NCI-H460 (cell line): ENCODE measurements at regions not wholly inside any gene's neighbourhood (a gene's known extent, or its start where the extent isn't known, plus 50 kb on each side); places are given as distances from the start of the nearest gene placed in this dataset.

Experiments
- DNase-seq: peaks from one replicate; pipeline ENCODE4 v3.0.0-alpha.2; 2016; ENCODE audit warnings: low read depth; ENCODE audit errors: extremely low read depth

DNA sequence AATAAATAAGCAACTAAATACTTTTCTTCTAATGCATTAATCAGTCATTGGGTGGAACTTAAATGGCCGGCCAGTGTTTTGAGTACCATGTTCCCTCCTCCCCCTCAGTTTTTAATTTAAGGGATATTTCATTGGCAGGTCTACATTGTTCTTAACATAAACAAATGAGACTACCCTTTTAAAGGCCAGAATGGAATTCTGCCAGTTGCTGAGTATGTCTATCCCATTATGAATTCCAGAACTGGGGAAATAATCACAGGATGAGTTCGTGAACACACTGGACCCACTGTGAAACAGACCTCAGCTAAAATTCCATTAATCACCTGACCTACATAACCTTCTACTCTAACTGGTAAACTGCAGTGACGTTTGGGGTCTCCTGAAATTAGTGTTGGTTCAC, 305.5 kb upstream of the PKN2 start:
- DNase-seq, result no peak

DNA sequence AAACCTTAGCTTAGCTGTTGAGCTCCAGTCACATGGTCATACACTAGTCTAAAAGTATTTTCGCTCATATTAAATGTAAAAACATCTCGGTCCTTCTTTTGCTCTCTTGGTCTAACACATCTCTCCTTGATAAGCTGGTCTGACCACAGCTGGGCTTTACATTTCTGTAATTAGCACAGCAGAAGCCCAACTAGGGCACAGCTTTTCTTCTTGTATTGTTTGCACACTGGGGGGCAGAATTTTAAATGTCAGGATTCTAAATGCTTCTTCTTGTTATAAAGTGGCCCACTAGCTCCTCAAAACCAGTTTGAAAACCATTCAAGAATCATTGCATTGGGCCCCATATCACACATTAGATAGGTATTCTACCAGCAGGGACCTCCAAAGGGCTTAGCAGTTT, 289.1 kb upstream of the PKN2 start:
- no peak for DNase-seq

DNA sequence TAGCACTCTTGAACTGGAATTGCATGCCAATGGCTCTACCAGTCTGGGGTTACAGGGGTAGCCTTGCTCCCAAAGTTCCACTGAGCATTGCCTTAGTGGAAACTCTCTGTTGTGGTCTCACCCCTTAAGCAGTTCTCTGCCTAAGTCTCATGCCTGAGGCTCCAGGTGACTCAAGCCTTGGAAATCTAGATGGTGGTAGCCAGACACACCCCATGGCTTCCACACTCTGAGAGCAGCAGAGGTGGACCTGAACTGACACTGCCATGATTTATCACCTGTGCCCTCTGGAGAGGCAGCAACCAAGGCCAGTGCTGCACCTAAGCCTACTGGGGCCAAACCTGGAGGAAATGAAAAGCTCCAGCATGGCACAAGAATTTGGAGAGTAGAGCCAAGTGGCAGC, 285.7 kb upstream of the PKN2 start:
- no peak for DNase-seq

DNA sequence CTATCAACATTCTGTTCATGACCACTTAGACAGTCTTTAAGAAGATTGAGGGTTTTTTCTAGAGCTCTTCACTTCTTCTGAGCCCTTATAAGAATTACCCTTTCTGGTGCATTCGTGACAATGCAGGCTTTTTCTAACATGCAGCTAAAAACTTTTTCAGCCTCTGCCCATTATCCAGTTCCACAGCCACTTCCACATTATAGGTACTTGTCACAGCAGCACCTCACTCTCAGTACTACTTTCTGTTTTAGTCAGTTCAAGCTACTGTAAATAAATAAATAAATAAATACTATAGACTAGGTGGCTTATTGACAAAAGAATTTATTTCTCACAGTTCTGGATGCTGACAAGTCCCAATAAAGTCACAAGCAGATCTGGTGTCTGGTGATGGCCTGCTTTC, 284.4 kb upstream of the PKN2 start:
- no peak for DNase-seq

- no peak for DNase-seq
These were observed 282.8 kb upstream of the PKN2 start for GRCh38 chr1:88401313-88401712.

DNA sequence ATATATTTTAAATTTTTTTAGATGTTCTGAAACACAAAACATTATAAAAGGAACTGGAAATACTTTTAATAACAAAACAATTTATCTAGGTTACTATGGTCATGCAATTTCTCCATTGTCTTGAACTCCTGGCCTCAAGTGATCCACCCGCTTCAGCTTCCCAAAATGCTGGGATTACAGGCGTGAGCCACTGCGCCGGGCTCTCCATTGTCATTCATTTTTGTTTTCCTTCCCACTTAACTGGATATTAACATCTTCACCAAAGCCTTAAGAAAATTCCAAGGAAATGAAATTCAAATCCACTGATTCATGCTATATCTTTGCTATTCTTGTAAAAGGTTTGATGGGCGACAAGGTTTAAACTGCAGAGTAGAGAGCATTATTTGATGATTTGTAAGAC, 279.5 kb upstream of the PKN2 start:
- no peak for DNase-seq

DNA sequence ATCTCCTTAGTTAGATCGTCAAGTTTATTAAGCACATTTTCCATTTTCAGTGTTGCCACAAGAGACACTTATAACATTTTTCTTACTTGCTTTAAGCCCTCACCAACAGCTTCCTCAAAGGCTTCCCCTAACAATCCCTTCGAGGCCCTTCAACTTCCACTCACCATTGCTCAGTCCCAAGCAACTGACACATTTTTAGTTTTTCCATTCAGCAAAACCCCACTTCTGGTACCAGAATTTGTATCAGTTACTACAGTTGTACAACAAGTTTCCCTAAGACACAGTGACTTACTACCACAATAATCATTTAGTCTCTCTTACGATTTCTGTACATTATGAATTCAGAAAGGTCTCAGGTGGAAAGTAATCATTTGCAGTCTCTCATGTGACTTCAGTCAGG, 276.8 kb upstream of the PKN2 start:
- DNase-seq, result no peak

DNA sequence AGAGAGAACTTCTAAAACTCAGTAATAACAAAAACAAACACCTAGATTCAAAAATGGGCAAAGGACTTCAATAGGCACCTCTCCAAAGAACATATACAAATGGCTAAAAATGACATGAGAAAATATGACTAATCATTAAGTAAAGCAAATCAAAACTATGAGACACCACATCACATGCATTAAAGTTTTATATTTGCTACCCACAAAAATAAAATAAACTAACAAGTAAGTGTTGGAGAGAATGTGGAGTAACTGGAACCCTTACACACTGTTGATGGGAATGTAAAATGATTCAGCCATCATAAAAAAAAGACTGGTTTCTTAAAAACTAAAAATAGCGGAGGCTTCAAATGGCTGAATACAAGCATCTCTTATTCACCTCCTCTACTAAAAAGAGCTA, 262.1 kb upstream of the PKN2 start:
- no peak for DNase-seq

GRCh38 chr1:88433556-88433955, 250.5 kb upstream of the PKN2 start:
- DNase-seq, result no peak

- no peak for DNase-seq
These were observed 249.2 kb upstream of the PKN2 start for GRCh38 chr1:88434836-88435235.

DNA sequence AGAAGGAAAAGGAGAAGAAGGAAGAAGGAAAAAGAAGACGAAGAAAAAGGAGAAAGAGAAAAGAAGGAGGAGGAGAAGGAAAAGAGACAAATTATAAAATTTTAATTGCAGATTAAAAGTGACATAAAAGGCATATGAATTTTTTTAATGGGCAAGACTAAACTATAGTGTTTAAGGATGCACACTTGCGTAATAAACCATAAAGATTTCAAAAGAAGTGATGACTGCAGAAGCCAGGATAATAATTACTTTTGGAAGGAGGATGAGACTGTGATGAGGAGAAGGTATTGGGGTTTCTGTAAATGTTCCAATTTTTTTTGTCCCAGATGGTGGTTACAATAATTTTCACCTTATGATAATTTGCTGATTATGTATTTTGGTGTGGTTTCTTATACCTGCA, 243.1 kb upstream of the PKN2 start:
- DNase-seq, result no peak

GRCh38 chr1:88451856-88452255, 232.2 kb upstream of the PKN2 start:
- no peak for DNase-seq

GRCh38 chr1:88453295-88453694, 230.8 kb upstream of the PKN2 start:
- DNase-seq, result no peak

GRCh38 chr1:88454781-88455180, 229.3 kb upstream of the PKN2 start:
- no peak for DNase-seq

DNA sequence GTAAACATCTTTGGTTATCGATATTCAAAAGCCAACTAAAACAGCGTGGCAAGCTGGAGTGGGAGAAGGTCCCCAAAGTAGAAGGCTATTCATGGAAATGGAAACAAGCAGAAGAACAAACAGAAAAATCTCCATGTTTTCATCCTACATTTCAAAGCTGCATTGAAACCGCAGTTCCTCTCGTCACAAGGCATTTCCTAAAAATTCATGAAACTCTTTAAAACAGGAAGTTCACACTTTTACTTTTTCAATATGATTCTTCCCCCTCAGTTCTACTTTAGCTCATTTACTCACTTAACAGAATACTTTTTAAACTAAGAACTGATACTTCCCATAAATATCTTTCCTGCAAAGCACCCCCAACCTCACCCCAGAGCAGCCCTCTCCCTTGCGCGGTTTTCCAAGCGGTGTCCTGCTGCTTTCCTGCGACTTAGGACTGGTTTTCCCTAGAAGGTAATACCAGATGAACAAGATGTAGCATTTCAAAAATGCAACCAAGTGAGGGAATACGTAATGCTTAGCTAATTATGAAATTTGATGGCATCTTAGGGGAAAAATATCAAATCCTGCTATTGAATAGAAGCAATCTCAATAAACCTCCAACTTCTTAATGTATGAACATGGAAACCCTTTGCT, 228.3 kb upstream of the PKN2 start:
- no peak for DNase-seq

- no peak for DNase-seq
These were observed 226.9 kb upstream of the PKN2 start for GRCh38 chr1:88457197-88457596.

GRCh38 chr1:88461007-88461406, 223.1 kb upstream of the PKN2 start:
- no peak for DNase-seq

DNA sequence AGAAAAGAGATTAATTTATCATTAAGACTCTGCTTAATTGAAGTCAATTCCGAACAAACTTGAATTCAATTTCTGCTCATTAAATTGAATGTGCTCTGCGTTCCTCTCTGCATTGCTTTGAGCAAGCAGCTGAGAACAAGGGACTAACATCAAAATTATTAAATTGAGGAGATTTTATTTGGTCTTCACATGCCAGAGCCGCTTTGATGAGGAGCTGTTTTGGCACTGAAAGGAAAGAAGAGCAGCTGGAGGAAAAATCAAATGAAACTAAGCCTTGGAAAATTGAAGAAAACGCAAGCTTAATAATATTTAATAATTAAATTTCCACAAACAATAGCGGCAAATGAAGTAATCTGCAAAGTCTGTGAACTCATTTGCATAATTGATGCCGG, 222.0 kb upstream of the PKN2 start:
- DNase-seq, result no peak

DNA sequence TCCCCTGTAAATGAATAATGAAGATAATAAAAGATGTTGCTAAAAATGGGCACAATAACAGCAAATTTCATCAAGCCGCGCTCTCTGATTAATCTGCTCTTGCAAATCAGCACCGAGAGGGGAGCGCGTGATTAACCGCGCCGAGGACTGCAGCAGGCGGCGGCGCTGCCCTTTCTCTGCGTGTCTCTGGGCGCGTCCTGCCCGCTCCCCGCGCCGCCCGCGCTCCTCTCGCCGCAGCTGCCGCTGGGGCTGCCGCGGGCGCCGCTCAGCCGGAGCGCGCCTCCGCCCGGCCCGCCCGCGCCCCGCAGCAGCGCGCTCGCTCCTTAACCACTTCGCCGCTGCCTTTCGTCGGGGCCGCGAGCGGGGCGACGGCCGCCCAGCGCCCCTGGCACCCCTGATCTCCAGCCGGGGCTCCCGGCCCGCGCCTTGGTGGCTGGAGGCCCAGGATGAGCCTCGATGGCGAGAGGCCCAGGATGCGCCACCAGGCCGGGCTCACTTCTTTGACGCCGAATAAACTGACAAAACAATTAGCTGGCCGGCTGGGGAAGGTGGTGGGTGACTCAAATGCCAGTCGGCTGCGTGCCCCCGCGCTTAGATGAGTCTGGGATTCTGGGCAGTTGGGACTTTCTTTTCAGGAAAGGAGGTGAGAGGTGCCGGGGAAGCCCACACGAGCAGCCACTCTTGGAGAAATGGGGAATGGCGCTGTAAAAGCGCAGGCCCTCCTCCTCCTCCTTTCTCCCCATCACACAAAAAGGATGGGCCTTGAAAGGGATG, 221.4 kb upstream of the PKN2 start:
- no peak for DNase-seq

- no peak for DNase-seq
These were observed 220.6 kb upstream of the PKN2 start for GRCh38 chr1:88463401-88463985.

DNA sequence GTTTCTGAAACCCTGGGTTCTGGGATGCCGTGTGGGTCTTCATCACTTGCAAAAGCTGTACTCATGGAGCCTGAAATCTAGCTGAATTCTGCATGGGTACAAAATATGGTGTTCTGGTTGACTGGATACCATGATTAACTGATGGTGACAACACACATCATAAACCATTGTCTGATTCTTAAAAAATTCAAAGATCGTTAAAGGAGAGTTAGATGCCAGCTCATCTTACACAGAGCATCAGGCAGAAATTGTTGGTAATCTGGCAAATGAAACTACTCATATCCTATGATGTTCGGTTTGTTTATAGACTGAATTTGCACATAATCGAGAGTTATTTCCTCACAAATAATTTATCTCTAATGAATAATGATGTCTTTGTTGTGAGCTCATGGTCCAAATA, 218.1 kb upstream of the PKN2 start:
- DNase-seq, result no peak

- no peak for DNase-seq
These were observed 217.0 kb upstream of the PKN2 start for GRCh38 chr1:88466899-88467580.
